ENCODE measurements at regions not wholly inside any gene's neighbourhood (a gene's known extent, or its start where the extent isn't known, plus 50 kb on each side); places are given as distances from the start of the nearest gene placed in this dataset.

GRCh38 chr13:76067850-76068249 is 431.7 kb downstream of the LMO7 start:
- DNase-seq (ENCODE audit: low spot score) = no peak

GRCh38 chr13:76053181-76053580 is 417.1 kb downstream of the LMO7 start:
- DNase-seq (ENCODE audit: low spot score) = no peak

GRCh38 chr13:76049376-76049746 is 413.2 kb downstream of the LMO7 start:
- DNase-seq (ENCODE audit: low spot score) = no peak

- DNase-seq (ENCODE audit: low spot score) = no peak
Measured at GRCh38 chr13:76048675-76049375, 412.7 kb downstream of the LMO7 start.

GRCh38 chr13:76048131-76048530 is 412.0 kb downstream of the LMO7 start:
- no peak for DNase-seq (ENCODE audit: low spot score)

GRCh38 chr13:76043874-76044273 is 407.7 kb downstream of the LMO7 start:
- no peak for DNase-seq (ENCODE audit: low spot score)

- no peak for DNase-seq (ENCODE audit: low spot score)
Measured at GRCh38 chr13:76038920-76039716, 403.0 kb downstream of the LMO7 start.

GRCh38 chr13:76036176-76036575 is 400.0 kb downstream of the LMO7 start:
- DNase-seq (ENCODE audit: low spot score) = no peak

GRCh38 chr13:76035711-76036110 is 399.6 kb downstream of the LMO7 start:
- no peak for DNase-seq (ENCODE audit: low spot score)

GRCh38 chr13:76029706-76030105 is 393.6 kb downstream of the LMO7 start:
- no peak for DNase-seq (ENCODE audit: low spot score)

- DNase-seq (ENCODE audit: low spot score) = no peak
Measured at GRCh38 chr13:76029088-76029487, 393.0 kb downstream of the LMO7 start.

GRCh38 chr13:76027131-76027530 is 391.0 kb downstream of the LMO7 start:
- no peak for DNase-seq (ENCODE audit: low spot score)

- no peak for DNase-seq (ENCODE audit: low spot score)
Measured at GRCh38 chr13:76025392-76025791, 389.3 kb downstream of the LMO7 start.

- DNase-seq (ENCODE audit: low spot score) = no peak
Measured at GRCh38 chr13:76024151-76024550, 388.0 kb downstream of the LMO7 start.

- DNase-seq (ENCODE audit: low spot score) = no peak
Measured at GRCh38 chr13:76023652-76024051, 387.5 kb downstream of the LMO7 start.

- no peak for DNase-seq (ENCODE audit: low spot score)
Measured at GRCh38 chr13:76020421-76020955, 384.4 kb downstream of the LMO7 start.

- DNase-seq (ENCODE audit: low spot score) = no peak
Measured at GRCh38 chr13:76019421-76020044, 383.4 kb downstream of the LMO7 start.

GRCh38 chr13:76017861-76018556 is 381.9 kb downstream of the LMO7 start:
- no peak for DNase-seq (ENCODE audit: low spot score)

- no peak for DNase-seq (ENCODE audit: low spot score)
Measured at GRCh38 chr13:76016799-76017400, 380.8 kb downstream of the LMO7 start.

- no peak for DNase-seq (ENCODE audit: low spot score)
Measured at GRCh38 chr13:76014406-76015318, 378.5 kb downstream of the LMO7 start.
